ENCODE measurements at regions not wholly inside any gene's neighbourhood (a gene's known extent, or its start where the extent isn't known, plus 50 kb on each side); places are given as distances from the start of the nearest gene placed in this dataset.

GRCh38 chr21:22044431-22044830 is 1046.2 kb downstream of the NCAM2 start:
- DNase-seq (ENCODE audit: low read depth): no peak
- H3K4me3 ChIP-seq (ENCODE audit: low read depth, low read length): no peak overlapping the region
- TF ChIP-seq CTCF (conservative IDR thresholded peaks at IDR 0.05; ENCODE audit: low read depth, low read length): no peak

- no peak for TF ChIP-seq CTCF (conservative IDR thresholded peaks at IDR 0.05; ENCODE audit: low read depth, low read length)
- no peak for DNase-seq (ENCODE audit: low read depth)
- H3K4me3 ChIP-seq (ENCODE audit: low read depth, low read length): no peak overlapping the region
Measured at GRCh38 chr21:22046576-22046975, 1048.4 kb downstream of the NCAM2 start.

- TF ChIP-seq CTCF (conservative IDR thresholded peaks at IDR 0.05; ENCODE audit: low read depth, low read length): no peak
- DNase-seq (ENCODE audit: low read depth): no peak
- H3K4me3 ChIP-seq (ENCODE audit: low read depth, low read length): no peak overlapping the region
Measured at GRCh38 chr21:22056904-22057303, 1058.7 kb downstream of the NCAM2 start.

GRCh38 chr21:22062472-22063139 is 1064.4 kb downstream of the NCAM2 start:
- DNase-seq (ENCODE audit: low read depth): no peak
- TF ChIP-seq CTCF (conservative IDR thresholded peaks at IDR 0.05; ENCODE audit: low read depth, low read length): no peak
- H3K4me3 ChIP-seq (ENCODE audit: low read depth, low read length): no peak overlapping the region

GRCh38 chr21:22063140-22063539 is 1064.9 kb downstream of the NCAM2 start:
- TF ChIP-seq CTCF (conservative IDR thresholded peaks at IDR 0.05; ENCODE audit: low read depth, low read length): no peak
- H3K4me3 ChIP-seq (ENCODE audit: low read depth, low read length): no peak overlapping the region
- no peak for DNase-seq (ENCODE audit: low read depth)

GRCh38 chr21:22076471-22076870 is 1078.3 kb downstream of the NCAM2 start:
- no peak for TF ChIP-seq CTCF (conservative IDR thresholded peaks at IDR 0.05; ENCODE audit: low read depth, low read length)

GRCh38 chr21:22083899-22084298 is 1085.7 kb downstream of the NCAM2 start:
- no peak for TF ChIP-seq CTCF (conservative IDR thresholded peaks at IDR 0.05; ENCODE audit: low read depth, low read length)
- H3K4me3 ChIP-seq (ENCODE audit: low read depth, low read length): no peak overlapping the region
- no peak for DNase-seq (ENCODE audit: low read depth)

More at GRCh38 chr21:22076471-22076870, 1078.3 kb downstream of the NCAM2 start:
- no peak for DNase-seq (ENCODE audit: low read depth)
- H3K4me3 ChIP-seq (ENCODE audit: low read depth, low read length): no peak overlapping the region
